Thyroid gland (tissue), 4 donors: ENCODE measurements at regions not wholly inside any gene's neighbourhood (a gene's known extent, or its start where the extent isn't known, plus 50 kb on each side); places are given as distances from the start of the nearest gene placed in this dataset.

Experiments used
- CTCF ChIP-seq, 6 experiments: fragments of 200-600 bp in 3 of 6; fragments of 450-650 bp in 3 of 6; sonication (generic) in 3 of 6; IDR thresholded peaks; one replicate each; pipeline ENCODE4 v1.5.1; 2016 to 2019; ENCODE audit warnings: antibody characterized with exemption in 6 of 6, mild to moderate bottlenecking in 2 of 6, inconsistent platforms in 1 of 6, moderate library complexity in 1 of 6
- POLR2A ChIP-seq, 2 donors: fragments of 450-650 bp; IDR thresholded peaks; one replicate each; pipeline ENCODE4 v1.6.1; 2017; ENCODE audit warnings: antibody characterized with exemption in 2 of 2, mild to moderate bottlenecking in 2 of 2, moderate library complexity in 1 of 2

DNA sequence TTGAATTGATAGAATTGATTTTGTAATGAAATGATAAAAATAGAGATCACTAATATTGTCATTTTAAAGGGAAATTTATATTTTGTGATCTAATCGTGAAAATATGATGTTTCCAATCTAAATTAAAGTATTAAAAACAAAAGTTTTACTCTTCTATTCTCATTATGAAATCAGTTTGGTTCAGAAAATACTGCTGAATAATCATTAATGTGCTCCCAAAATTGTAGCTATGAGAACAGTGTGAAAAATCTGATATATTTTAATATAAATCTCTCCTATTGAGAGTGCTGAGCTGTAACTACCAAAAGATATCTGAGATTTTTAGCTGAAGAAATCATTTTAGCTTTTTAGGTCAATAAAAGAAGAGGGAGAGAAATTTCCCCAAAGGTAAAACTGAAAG is 287.5 kb upstream of the ANO3 start:
- no peak for TF ChIP-seq POLR2A (IDR thresholded peaks at IDR 0.05)
- no peak for TF ChIP-seq CTCF (IDR thresholded peaks at IDR 0.05)
